ENCODE measurements at regions not wholly inside any gene's neighbourhood (a gene's known extent, or its start where the extent isn't known, plus 50 kb on each side); places are given as distances from the start of the nearest gene placed in this dataset.

DNA sequence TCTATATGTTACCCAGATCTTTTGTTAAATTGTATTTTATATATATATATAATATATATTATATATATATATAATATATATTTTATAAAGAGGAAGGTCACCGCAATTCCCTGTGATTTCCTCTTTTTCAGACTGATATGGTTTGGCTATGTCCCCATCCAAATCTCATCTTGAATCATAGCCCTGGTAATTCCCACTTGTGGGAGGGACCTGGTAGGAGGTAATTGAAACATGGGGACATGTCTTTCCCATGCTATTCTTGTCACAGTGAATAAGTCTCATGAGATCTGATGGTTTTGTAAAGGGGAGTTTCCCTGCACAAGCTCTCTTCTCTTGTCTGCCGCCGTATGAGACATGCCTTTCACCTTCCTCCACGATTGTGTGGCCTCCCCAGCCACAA lies 157.6 kb downstream of the RAB38 start:
- no peak overlapping the region for H3K4me3 ChIP-seq (replicated peaks; ENCODE audit: low read depth, low read length)
- TF ChIP-seq, protein P1, sequence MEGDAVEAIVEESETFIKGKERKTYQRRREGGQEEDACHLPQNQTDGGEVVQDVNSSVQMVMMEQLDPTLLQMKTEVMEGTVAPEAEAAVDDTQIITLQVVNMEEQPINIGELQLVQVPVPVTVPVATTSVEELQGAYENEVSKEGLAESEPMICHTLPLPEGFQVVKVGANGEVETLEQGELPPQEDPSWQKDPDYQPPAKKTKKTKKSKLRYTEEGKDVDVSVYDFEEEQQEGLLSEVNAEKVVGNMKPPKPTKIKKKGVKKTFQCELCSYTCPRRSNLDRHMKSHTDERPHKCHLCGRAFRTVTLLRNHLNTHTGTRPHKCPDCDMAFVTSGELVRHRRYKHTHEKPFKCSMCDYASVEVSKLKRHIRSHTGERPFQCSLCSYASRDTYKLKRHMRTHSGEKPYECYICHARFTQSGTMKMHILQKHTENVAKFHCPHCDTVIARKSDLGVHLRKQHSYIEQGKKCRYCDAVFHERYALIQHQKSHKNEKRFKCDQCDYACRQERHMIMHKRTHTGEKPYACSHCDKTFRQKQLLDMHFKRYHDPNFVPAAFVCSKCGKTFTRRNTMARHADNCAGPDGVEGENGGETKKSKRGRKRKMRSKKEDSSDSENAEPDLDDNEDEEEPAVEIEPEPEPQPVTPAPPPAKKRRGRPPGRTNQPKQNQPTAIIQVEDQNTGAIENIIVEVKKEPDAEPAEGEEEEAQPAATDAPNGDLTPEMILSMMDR (IDR thresholded peaks at IDR 0.05; ENCODE audit: low read depth, low read length, missing control alignments) = no peak
- no peak for DNase-seq (ENCODE audit: extremely low read depth, low read depth)

GRCh38 chr11:88016392-88017170 lies 158.7 kb downstream of the RAB38 start:
- H3K4me3 ChIP-seq (replicated peaks; ENCODE audit: low read depth, low read length) = no peak overlapping the region
- TF ChIP-seq, protein P1 (IDR thresholded peaks at IDR 0.05; ENCODE audit: low read depth, low read length, missing control alignments) = peak; percentile 76
- peak; percentile 76 for DNase-seq (ENCODE audit: extremely low read depth, low read depth)

DNA sequence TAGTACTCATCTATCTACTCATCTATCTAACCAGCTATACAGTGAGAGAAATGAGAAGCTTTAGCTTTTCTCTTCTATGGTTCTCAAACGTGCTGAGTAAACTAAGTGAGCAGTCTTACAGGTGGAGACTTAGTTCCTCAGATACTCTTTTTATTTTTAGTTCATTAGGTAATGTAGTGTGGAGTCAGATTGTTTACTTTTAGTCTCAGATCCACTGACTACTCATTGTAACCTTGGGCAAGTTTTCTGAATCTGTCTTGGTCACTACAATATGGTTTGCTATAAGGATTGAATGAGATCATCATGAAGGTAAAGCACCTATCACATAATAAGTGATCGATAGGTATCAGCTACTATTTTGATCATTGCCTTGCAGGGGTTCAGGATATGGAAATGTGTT lies 160.1 kb downstream of the RAB38 start:
- TF ChIP-seq, protein P1 (IDR thresholded peaks at IDR 0.05; ENCODE audit: low read depth, low read length, missing control alignments) = no peak
- DNase-seq (ENCODE audit: extremely low read depth, low read depth) = no peak
- H3K4me3 ChIP-seq (replicated peaks; ENCODE audit: low read depth, low read length) = no peak overlapping the region

- TF ChIP-seq, protein P1 (IDR thresholded peaks at IDR 0.05; ENCODE audit: low read depth, low read length, missing control alignments) = no peak
- H3K4me3 ChIP-seq (replicated peaks; ENCODE audit: low read depth, low read length) = no peak overlapping the region
- DNase-seq (ENCODE audit: extremely low read depth, low read depth) = no peak
Measured at GRCh38 chr11:88013508-88014065, 161.7 kb downstream of the RAB38 start.

DNA sequence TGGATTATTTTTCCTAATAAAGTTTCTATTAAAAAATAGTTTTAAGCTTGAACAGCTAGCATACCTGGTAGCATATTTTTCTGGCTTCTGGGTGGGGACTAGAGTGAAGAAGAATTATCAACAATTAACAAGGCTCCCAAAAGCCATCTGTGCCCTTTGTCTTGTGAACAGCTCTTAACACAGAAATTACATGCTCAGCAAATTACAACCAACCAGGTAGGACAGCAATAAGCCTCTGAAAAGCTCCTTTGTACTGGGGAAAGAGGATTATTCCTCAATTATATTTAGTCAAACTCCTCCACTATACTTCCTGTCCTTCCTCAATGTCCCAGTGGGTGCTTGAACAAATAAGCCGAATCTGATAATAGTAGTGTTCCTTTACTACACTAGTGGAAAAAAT lies 162.8 kb downstream of the RAB38 start:
- TF ChIP-seq, protein P1 (IDR thresholded peaks at IDR 0.05; ENCODE audit: low read depth, low read length, missing control alignments) = no peak
- no peak for DNase-seq (ENCODE audit: extremely low read depth, low read depth)

GRCh38 chr11:87976009-87976408 lies 199.2 kb downstream of the RAB38 start:
- TF ChIP-seq, protein P1 (IDR thresholded peaks at IDR 0.05; ENCODE audit: low read depth, low read length, missing control alignments) = no peak
- no peak for DNase-seq (ENCODE audit: extremely low read depth, low read depth)
- no peak overlapping the region for H3K4me3 ChIP-seq (replicated peaks; ENCODE audit: low read depth, low read length)

More for the DNA sequence above, 162.8 kb downstream of the RAB38 start:
- no peak overlapping the region for H3K4me3 ChIP-seq (replicated peaks; ENCODE audit: low read depth, low read length)
